ENCODE measurements at regions not wholly inside any gene's neighbourhood (a gene's known extent, or its start where the extent isn't known, plus 50 kb on each side); places are given as distances from the start of the nearest gene placed in this dataset.

DNA sequence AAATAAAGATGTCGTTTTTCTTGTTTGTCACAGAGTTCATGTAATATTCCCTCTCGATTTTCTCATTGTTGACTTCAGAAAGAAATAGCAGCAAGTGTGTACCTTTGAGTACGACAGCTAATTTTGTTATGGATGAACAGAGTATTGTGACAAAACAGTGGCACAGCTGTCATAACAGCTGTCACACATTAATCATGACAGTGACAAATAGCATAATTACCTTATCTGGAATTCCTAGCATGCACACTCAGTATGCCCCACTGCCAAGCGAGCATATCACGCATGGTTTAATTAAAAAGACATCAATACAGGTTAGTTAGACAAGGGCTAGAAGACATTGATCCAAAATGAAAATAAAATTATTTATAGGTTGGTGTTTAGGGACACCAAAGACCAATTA lies 375.1 kb downstream of the SPATA31D1 start:
- TF ChIP-seq, protein P1, sequence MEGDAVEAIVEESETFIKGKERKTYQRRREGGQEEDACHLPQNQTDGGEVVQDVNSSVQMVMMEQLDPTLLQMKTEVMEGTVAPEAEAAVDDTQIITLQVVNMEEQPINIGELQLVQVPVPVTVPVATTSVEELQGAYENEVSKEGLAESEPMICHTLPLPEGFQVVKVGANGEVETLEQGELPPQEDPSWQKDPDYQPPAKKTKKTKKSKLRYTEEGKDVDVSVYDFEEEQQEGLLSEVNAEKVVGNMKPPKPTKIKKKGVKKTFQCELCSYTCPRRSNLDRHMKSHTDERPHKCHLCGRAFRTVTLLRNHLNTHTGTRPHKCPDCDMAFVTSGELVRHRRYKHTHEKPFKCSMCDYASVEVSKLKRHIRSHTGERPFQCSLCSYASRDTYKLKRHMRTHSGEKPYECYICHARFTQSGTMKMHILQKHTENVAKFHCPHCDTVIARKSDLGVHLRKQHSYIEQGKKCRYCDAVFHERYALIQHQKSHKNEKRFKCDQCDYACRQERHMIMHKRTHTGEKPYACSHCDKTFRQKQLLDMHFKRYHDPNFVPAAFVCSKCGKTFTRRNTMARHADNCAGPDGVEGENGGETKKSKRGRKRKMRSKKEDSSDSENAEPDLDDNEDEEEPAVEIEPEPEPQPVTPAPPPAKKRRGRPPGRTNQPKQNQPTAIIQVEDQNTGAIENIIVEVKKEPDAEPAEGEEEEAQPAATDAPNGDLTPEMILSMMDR (IDR thresholded peaks at IDR 0.05) = no peak
- TF ChIP-seq POLR2A (IDR thresholded peaks at IDR 0.05) = no peak

All from testis (tissue), 2 donors.